ENCODE measurements at regions not wholly inside any gene's neighbourhood (a gene's known extent, or its start where the extent isn't known, plus 50 kb on each side); places are given as distances from the start of the nearest gene placed in this dataset.
A peak's percentile ranks its signal among the peaks of the same experiment; 100 is the strongest.

GRCh38 chr13:99072356-99072755 lies 94.5 kb upstream of the DOCK9 start:
- Histone ChIP-seq H3K4me3 (ENCODE audit: low read length) (no peak overlapping the region), H2AFZ (ENCODE audit: low read depth, low read length) (no peak overlapping the region), H3K27me3 (ENCODE audit: insufficient read depth, low read length) (no peaks in the 10 kb centered on the region), H3K4me1 (ENCODE audit: insufficient read depth, low read length) (no peaks in the 10 kb centered on the region), H3K9me3 (ENCODE audit: low read length) (peaks cover 6% of the 10 kb centered on the region), H3K36me3 (ENCODE audit: insufficient read depth, low read length) (no peaks in the 10 kb centered on the region)

- H3K27me3 ChIP-seq (ENCODE audit: insufficient read depth, low read length), result no peaks in the 10 kb centered on the region
- peaks cover 6% of the 10 kb centered on the region for H3K9me3 ChIP-seq (ENCODE audit: low read length)
- H3K36me3 ChIP-seq (ENCODE audit: insufficient read depth, low read length), result no peaks in the 10 kb centered on the region
- H3K4me3 ChIP-seq (ENCODE audit: low read length), result no peak overlapping the region
- H3K4me1 ChIP-seq (ENCODE audit: insufficient read depth, low read length), result no peaks in the 10 kb centered on the region
- no peak overlapping the region for H2AFZ ChIP-seq (ENCODE audit: low read depth, low read length)
Observed at GRCh38 chr13:99072941-99073340, 95.1 kb upstream of the DOCK9 start.

- H3K36me3 ChIP-seq (ENCODE audit: insufficient read depth, low read length), result no peaks in the 10 kb centered on the region
- no peaks in the 10 kb centered on the region for H3K4me1 ChIP-seq (ENCODE audit: insufficient read depth, low read length)
- H3K27me3 ChIP-seq (ENCODE audit: insufficient read depth, low read length), result peaks cover 11% of the 10 kb centered on the region
- H3K9me3 ChIP-seq (ENCODE audit: low read length), result peaks cover 6% of the 10 kb centered on the region
- no peak overlapping the region for H2AFZ ChIP-seq (ENCODE audit: low read depth, low read length)
- no peak overlapping the region for H3K4me3 ChIP-seq (ENCODE audit: low read length)
Observed at GRCh38 chr13:99074693-99075092, 96.8 kb upstream of the DOCK9 start.

- H2AFZ ChIP-seq (ENCODE audit: low read depth, low read length), result no peak overlapping the region
- no peaks in the 10 kb centered on the region for H3K36me3 ChIP-seq (ENCODE audit: insufficient read depth, low read length)
- H3K4me1 ChIP-seq (ENCODE audit: insufficient read depth, low read length), result no peaks in the 10 kb centered on the region
- H3K9me3 ChIP-seq (ENCODE audit: low read length), result peaks cover 6% of the 10 kb centered on the region
- no peak overlapping the region for H3K4me3 ChIP-seq (ENCODE audit: low read length)
- peaks cover 17% of the 10 kb centered on the region for H3K27me3 ChIP-seq (ENCODE audit: insufficient read depth, low read length)
Observed at GRCh38 chr13:99075268-99076191, 97.7 kb upstream of the DOCK9 start.

- no peak overlapping the region for H2AFZ ChIP-seq (ENCODE audit: low read depth, low read length)
- H3K4me3 ChIP-seq (ENCODE audit: low read length), result no peak overlapping the region
- no peaks in the 10 kb centered on the region for H3K36me3 ChIP-seq (ENCODE audit: insufficient read depth, low read length)
- peaks cover 29% of the 10 kb centered on the region for H3K27me3 ChIP-seq (ENCODE audit: insufficient read depth, low read length)
- peaks cover 4% of the 10 kb centered on the region for H3K9me3 ChIP-seq (ENCODE audit: low read length)
- no peaks in the 10 kb centered on the region for H3K4me1 ChIP-seq (ENCODE audit: insufficient read depth, low read length)
Observed at GRCh38 chr13:99078017-99078771, 100.3 kb upstream of the DOCK9 start.

GRCh38 chr13:99080131-99080530 lies 102.3 kb upstream of the DOCK9 start:
- Histone ChIP-seq H3K27me3 (ENCODE audit: insufficient read depth, low read length) (peaks cover 47% of the 10 kb centered on the region), H3K36me3 (ENCODE audit: insufficient read depth, low read length) (no peaks in the 10 kb centered on the region), H2AFZ (ENCODE audit: low read depth, low read length) (no peak overlapping the region), H3K9me3 (ENCODE audit: low read length) (no peaks in the 10 kb centered on the region), H3K4me3 (ENCODE audit: low read length) (no peak overlapping the region), H3K4me1 (ENCODE audit: insufficient read depth, low read length) (no peaks in the 10 kb centered on the region)

GRCh38 chr13:99083981-99084380 lies 106.1 kb upstream of the DOCK9 start:
- no peaks in the 10 kb centered on the region for H3K36me3 ChIP-seq (ENCODE audit: insufficient read depth, low read length)
- no peak overlapping the region for H3K4me3 ChIP-seq (ENCODE audit: low read length)
- peaks cover 2% of the 10 kb centered on the region for H3K4me1 ChIP-seq (ENCODE audit: insufficient read depth, low read length)
- H3K9me3 ChIP-seq (ENCODE audit: low read length), result no peaks in the 10 kb centered on the region
- no peak overlapping the region for H2AFZ ChIP-seq (ENCODE audit: low read depth, low read length)
- H3K27me3 ChIP-seq (ENCODE audit: insufficient read depth, low read length), result peaks cover 63% of the 10 kb centered on the region

- Histone ChIP-seq H2AFZ (ENCODE audit: low read depth, low read length) (no peak overlapping the region), H3K4me1 (ENCODE audit: insufficient read depth, low read length) (peaks cover 2% of the 10 kb centered on the region), H3K36me3 (ENCODE audit: insufficient read depth, low read length) (no peaks in the 10 kb centered on the region), H3K4me3 (ENCODE audit: low read length) (no peak overlapping the region), H3K9me3 (ENCODE audit: low read length) (no peaks in the 10 kb centered on the region), H3K27me3 (ENCODE audit: insufficient read depth, low read length) (peaks cover 61% of the 10 kb centered on the region)
Observed at GRCh38 chr13:99085139-99085807, 107.4 kb upstream of the DOCK9 start.

- H3K36me3 ChIP-seq (ENCODE audit: insufficient read depth, low read length), result no peaks in the 10 kb centered on the region
- peak overlapping the region; percentile 65 for H2AFZ ChIP-seq (ENCODE audit: low read depth, low read length)
- peak overlapping the region; percentile 33 for H3K4me3 ChIP-seq (ENCODE audit: low read length)
- H3K9me3 ChIP-seq (ENCODE audit: low read length), result no peaks in the 10 kb centered on the region
- H3K27me3 ChIP-seq (ENCODE audit: insufficient read depth, low read length), result peaks cover 55% of the 10 kb centered on the region
- H3K4me1 ChIP-seq (ENCODE audit: insufficient read depth, low read length), result peaks cover 2% of the 10 kb centered on the region
Observed at GRCh38 chr13:99085808-99086266, 108.0 kb upstream of the DOCK9 start.

GRCh38 chr13:99086267-99087097 lies 108.6 kb upstream of the DOCK9 start:
- Histone ChIP-seq H3K27me3 (ENCODE audit: insufficient read depth, low read length) (peaks cover 49% of the 10 kb centered on the region), H3K4me3 (ENCODE audit: low read length) (peak overlapping the region; percentile 61), H3K9me3 (ENCODE audit: low read length) (no peaks in the 10 kb centered on the region), H2AFZ (ENCODE audit: low read depth, low read length) (peak overlapping the region; percentile 99), H3K4me1 (ENCODE audit: insufficient read depth, low read length) (peaks cover 2% of the 10 kb centered on the region), H3K36me3 (ENCODE audit: insufficient read depth, low read length) (no peaks in the 10 kb centered on the region)

- Histone ChIP-seq H3K9me3 (ENCODE audit: low read length) (no peaks in the 10 kb centered on the region), H3K4me3 (ENCODE audit: low read length) (peak overlapping the region; percentile 61), H3K27me3 (ENCODE audit: insufficient read depth, low read length) (peaks cover 46% of the 10 kb centered on the region), H3K4me1 (ENCODE audit: insufficient read depth, low read length) (peaks cover 2% of the 10 kb centered on the region), H2AFZ (ENCODE audit: low read depth, low read length) (peak overlapping the region; percentile 99), H3K36me3 (ENCODE audit: insufficient read depth, low read length) (no peaks in the 10 kb centered on the region)
Observed at GRCh38 chr13:99087098-99087953, 109.5 kb upstream of the DOCK9 start.

Measured in neuron (in vitro differentiated cells).